ENCODE measurements at regions not wholly inside any gene's neighbourhood (a gene's known extent, or its start where the extent isn't known, plus 50 kb on each side); places are given as distances from the start of the nearest gene placed in this dataset.

DNA sequence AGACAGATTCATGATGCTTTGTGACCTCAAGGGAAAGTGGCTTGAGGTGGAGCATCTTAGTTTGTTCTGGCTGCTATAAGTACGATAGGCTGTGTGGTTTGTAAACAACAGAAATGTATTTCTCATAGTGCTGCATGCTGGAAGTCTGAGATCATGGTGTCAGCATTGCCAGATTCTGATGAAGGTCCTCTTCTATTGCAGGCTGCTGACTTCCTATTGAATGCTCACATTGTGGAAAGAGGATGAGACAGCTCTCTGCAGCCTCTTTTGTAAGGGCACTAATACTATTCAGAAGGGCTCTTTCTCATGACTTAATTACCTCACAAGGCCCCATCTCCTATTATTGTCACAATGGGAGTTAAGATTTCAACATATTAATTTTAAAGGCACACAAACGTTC, 1674.0 kb upstream of the PCDH7 start:
- DNase-seq (ENCODE audit: low spot score in 2 of 2) = no peak
- no peaks in the 10 kb centered on the region for H3K36me3 ChIP-seq
- H3K4me3 ChIP-seq = no peak overlapping the region
- no peaks in the 10 kb centered on the region for H3K27me3 ChIP-seq
- no peaks in the 10 kb centered on the region for H3K4me1 ChIP-seq
- no peak overlapping the region for H3K27ac ChIP-seq
- 17 to 25% methylated on average over 2 of the region's 2 CpGs for WGBS, 2 donors
- TF ChIP-seq EP300 (IDR thresholded peaks at IDR 0.05) (no peak), CTCF (IDR thresholded peaks at IDR 0.05) (no peak), POLR2A (IDR thresholded peaks at IDR 0.05) (no peak)
- H3K9me3 ChIP-seq = peaks cover 0 to 5% (median 0%) of the 10 kb centered on the region in 4 donors

DNA sequence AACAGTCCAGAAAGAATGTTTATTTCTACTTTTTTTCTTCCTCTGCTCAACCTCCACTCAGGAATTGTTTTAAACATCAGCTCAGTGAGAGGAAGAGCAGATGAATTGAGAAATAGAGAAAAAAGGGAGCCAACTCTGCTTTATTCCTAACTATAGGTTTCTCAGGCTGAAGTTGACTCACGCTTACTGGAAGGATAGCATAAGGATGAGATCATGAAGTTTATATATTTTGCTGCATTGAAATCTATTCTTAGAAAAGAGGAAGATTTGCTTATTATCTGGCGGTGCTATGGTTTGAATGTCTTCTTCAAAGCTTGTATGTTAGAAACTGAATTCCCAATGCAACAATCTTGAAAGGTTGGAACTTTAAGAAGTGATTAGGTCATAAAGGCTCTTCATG, 1673.4 kb upstream of the PCDH7 start:
- Histone ChIP-seq H3K9me3 (peaks cover 0 to 5% (median 0%) of the 10 kb centered on the region in 4 donors), H3K36me3 (no peaks in the 10 kb centered on the region), H3K27ac (no peak overlapping the region), H3K27me3 (no peaks in the 10 kb centered on the region), H3K4me1 (no peaks in the 10 kb centered on the region), H3K4me3 (no peak overlapping the region)
- DNase-seq (ENCODE audit: low spot score in 2 of 2) = no peak
- WGBS, 2 donors = 62 to 64% methylated on average over 2 of the region's 2 CpGs
- TF ChIP-seq CTCF (IDR thresholded peaks at IDR 0.05) (no peak), POLR2A (IDR thresholded peaks at IDR 0.05) (no peak), EP300 (IDR thresholded peaks at IDR 0.05) (no peak)

GRCh38 chr4:29047341-29048041, 1672.7 kb upstream of the PCDH7 start:
- no peak for DNase-seq (ENCODE audit: low spot score in 2 of 2)
- no peak overlapping the region for H3K4me3 ChIP-seq
- H3K27me3 ChIP-seq = no peaks in the 10 kb centered on the region
- no peaks in the 10 kb centered on the region for H3K4me1 ChIP-seq
- WGBS, 2 donors = 94 to 100% methylated on average over 11 to 28 of the region's 28 CpGs
- H3K27ac ChIP-seq = no peak overlapping the region
- peaks cover 0 to 5% (median 0%) of the 10 kb centered on the region in 4 donors for H3K9me3 ChIP-seq
- H3K36me3 ChIP-seq = no peaks in the 10 kb centered on the region
- TF ChIP-seq EP300 (IDR thresholded peaks at IDR 0.05) (no peak), CTCF (IDR thresholded peaks at IDR 0.05) (no peak), POLR2A (IDR thresholded peaks at IDR 0.05) (no peak)

DNA sequence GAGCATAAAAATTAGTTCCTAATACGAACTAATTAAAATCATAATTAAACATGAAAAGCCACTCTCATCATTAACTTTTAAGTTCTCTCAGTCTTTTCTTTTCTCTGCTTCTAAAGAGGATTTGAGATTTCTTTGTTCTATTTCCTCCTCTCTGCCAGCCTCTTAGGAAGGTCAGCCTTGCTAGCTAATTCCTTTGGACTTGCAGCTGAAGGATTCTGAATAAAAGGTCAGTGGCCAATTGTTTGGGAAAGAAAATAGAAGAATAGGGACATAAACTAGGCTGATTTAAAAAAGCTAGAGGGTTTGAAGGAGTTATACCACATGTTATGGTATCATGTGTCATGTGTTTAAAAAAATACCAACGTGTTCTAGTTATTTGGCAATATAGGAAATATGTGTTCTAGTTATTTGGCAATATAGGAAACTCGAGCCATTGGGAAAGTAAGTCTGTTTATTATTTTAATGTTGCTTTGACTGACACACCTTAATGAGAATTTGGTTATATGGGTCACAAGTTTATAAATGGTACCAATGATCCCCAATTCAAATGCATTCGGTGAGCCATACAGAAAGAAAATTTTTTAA, 1668.7 kb upstream of the PCDH7 start:
- no peaks in the 10 kb centered on the region for H3K27me3 ChIP-seq
- DNase-seq (ENCODE audit: low spot score in 2 of 2) = no peak
- 60 to 63% methylated on average over 4 of the region's 4 CpGs for WGBS, 2 donors
- H3K4me1 ChIP-seq = no peaks in the 10 kb centered on the region
- H3K27ac ChIP-seq = no peak overlapping the region
- H3K36me3 ChIP-seq = no peaks in the 10 kb centered on the region
- peaks cover 0 to 5% (median 0%) of the 10 kb centered on the region in 4 donors for H3K9me3 ChIP-seq
- TF ChIP-seq EP300 (IDR thresholded peaks at IDR 0.05) (no peak), POLR2A (IDR thresholded peaks at IDR 0.05) (no peak), CTCF (IDR thresholded peaks at IDR 0.05) (no peak)
- H3K4me3 ChIP-seq = no peak overlapping the region

DNA sequence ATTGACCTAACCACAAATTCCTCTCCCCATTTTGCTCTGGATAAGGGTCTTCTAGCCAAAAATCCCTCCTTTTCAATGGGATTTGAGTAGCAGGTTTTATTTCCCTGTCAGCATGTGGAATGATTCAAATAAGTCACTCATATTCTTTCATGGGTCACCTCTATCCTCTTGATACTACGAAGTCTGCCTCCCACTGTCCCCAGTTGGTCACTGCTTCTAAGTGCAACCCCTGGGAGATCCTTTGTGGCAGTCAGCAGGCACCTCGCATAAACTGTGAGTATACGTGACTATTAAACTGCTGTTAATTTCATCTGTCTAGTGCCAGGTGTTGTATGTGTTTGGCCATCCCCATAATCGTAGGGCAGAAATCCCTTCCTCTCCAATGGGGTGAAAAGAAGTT, 1667.9 kb upstream of the PCDH7 start:
- no peaks in the 10 kb centered on the region for H3K27me3 ChIP-seq
- H3K36me3 ChIP-seq = no peaks in the 10 kb centered on the region
- H3K9me3 ChIP-seq = peaks cover 0 to 2% (median 0%) of the 10 kb centered on the region in 4 donors
- no peak overlapping the region for H3K4me3 ChIP-seq
- no peaks in the 10 kb centered on the region for H3K4me1 ChIP-seq
- no peak for DNase-seq (ENCODE audit: low spot score in 2 of 2)
- WGBS, 2 donors = 84 to 98% methylated on average over 4 of the region's 4 CpGs
- no peak overlapping the region for H3K27ac ChIP-seq
- TF ChIP-seq POLR2A (IDR thresholded peaks at IDR 0.05) = no peak
- TF ChIP-seq EP300 (IDR thresholded peaks at IDR 0.05) = no peak
- no peak for TF ChIP-seq CTCF (IDR thresholded peaks at IDR 0.05)

All from tibial nerve (tissue), 4 donors.